ENCODE measurements at regions not wholly inside any gene's neighbourhood (a gene's known extent, or its start where the extent isn't known, plus 50 kb on each side); places are given as distances from the start of the nearest gene placed in this dataset.

GRCh38 chr11:134920851-134921608 lies 509.0 kb upstream of the B3GAT1 start (continued):
- TF ChIP-seq, protein P1, sequence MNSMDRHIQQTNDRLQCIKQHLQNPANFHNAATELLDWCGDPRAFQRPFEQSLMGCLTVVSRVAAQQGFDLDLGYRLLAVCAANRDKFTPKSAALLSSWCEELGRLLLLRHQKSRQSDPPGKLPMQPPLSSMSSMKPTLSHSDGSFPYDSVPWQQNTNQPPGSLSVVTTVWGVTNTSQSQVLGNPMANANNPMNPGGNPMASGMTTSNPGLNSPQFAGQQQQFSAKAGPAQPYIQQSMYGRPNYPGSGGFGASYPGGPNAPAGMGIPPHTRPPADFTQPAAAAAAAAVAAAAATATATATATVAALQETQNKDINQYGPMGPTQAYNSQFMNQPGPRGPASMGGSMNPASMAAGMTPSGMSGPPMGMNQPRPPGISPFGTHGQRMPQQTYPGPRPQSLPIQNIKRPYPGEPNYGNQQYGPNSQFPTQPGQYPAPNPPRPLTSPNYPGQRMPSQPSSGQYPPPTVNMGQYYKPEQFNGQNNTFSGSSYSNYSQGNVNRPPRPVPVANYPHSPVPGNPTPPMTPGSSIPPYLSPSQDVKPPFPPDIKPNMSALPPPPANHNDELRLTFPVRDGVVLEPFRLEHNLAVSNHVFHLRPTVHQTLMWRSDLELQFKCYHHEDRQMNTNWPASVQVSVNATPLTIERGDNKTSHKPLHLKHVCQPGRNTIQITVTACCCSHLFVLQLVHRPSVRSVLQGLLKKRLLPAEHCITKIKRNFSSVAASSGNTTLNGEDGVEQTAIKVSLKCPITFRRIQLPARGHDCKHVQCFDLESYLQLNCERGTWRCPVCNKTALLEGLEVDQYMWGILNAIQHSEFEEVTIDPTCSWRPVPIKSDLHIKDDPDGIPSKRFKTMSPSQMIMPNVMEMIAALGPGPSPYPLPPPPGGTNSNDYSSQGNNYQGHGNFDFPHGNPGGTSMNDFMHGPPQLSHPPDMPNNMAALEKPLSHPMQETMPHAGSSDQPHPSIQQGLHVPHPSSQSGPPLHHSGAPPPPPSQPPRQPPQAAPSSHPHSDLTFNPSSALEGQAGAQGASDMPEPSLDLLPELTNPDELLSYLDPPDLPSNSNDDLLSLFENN (IDR thresholded peaks at IDR 0.05; ENCODE audit: low read depth in 2 of 2, low read length in 2 of 2), result no peak
- no peak for TF ChIP-seq NEUROD1 (IDR thresholded peaks at IDR 0.05; ENCODE audit: borderline replicate concordance, low read depth, low read length, partially characterized antibody)
- no peak for TF ChIP-seq HCFC1 (IDR thresholded peaks at IDR 0.05; ENCODE audit: low read depth, low read length)

DNA sequence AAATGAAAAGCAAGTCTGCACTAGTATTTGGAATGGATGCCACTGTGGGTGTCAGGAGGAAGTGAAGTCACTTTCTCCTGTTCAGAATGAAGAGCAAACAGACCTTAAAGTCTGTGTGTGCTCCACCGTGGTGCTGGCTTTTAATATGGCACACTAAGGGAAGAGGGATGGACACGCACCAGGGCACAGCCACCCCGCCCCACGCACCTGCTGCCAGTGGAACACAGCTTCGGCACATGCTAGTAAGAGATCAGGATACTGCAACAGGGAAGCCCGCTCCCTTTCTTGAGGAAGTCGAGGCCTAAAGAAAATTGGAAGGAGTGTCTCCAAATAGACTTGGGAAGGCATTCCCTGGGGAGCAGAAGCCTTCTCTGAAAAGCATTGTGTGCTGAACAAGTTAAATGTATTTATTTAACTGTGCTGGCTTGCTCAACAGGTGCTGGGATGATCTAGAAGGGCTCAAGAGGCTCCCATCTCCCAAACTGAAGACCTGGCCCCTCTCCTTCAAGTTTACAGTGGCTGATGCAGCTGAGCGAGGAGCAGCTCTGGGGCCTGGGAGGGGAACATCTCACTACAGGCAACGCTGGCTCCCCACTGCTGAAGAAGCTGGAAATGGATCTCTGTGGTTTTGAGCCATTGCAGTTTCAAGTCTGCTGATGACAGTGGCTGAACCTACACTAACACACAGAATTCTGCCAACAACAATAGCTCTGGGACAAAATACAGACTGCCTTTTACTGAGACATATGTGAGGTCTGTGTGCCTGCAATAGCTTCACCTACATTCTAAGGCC lies 504.6 kb upstream of the B3GAT1 start:
- FAIRE-seq, result no peak
- no peak for TF ChIP-seq ATF7 (IDR thresholded peaks at IDR 0.05)
- no peak for TF ChIP-seq SLC30A9 (CRISPR knock-in tag; IDR thresholded peaks at IDR 0.05)
- TF ChIP-seq PHF20 (IDR thresholded peaks at IDR 0.05; ENCODE audit: partially characterized antibody), result no peak
- no peak for TF ChIP-seq HEY1 (CRISPR knock-in tag; IDR thresholded peaks at IDR 0.05; ENCODE audit: borderline replicate concordance)
- TF ChIP-seq STAG1 (CRISPR knock-in tag; IDR thresholded peaks at IDR 0.05; ENCODE audit: borderline replicate concordance), result no peak
- TF ChIP-seq ZC3H11A (IDR thresholded peaks at IDR 0.05; ENCODE audit: low read depth, low read length), result no peak
- TF ChIP-seq ZNF644 (tag; IDR thresholded peaks at IDR 0.05; ENCODE audit: low read depth), result no peak
- TF ChIP-seq FOXA1 (IDR thresholded peaks at IDR 0.05; ENCODE audit: borderline replicate concordance), result no peak
- no peak for TF ChIP-seq LEF1 (IDR thresholded peaks at IDR 0.05)
- TF ChIP-seq, protein P2, sequence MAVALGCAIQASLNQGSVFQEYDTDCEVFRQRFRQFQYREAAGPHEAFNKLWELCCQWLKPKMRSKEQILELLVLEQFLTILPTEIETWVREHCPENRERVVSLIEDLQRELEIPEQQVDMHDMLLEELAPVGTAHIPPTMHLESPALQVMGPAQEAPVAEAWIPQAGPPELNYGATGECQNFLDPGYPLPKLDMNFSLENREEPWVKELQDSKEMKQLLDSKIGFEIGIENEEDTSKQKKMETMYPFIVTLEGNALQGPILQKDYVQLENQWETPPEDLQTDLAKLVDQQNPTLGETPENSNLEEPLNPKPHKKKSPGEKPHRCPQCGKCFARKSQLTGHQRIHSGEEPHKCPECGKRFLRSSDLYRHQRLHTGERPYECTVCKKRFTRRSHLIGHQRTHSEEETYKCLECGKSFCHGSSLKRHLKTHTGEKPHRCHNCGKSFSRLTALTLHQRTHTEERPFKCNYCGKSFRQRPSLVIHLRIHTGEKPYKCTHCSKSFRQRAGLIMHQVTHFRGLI (CRISPR knock-in tag; IDR thresholded peaks at IDR 0.05), result no peak
- TF ChIP-seq MYBL2 (IDR thresholded peaks at IDR 0.05; ENCODE audit: low read depth), result no peak
- TF ChIP-seq MYBL2 (CRISPR knock-in tag; IDR thresholded peaks at IDR 0.05; ENCODE audit: borderline replicate concordance), result no peak
- no peak for TF ChIP-seq SMARCB1 (IDR thresholded peaks at IDR 0.05; ENCODE audit: insufficient read length, low read depth)

More for the DNA sequence above, 504.6 kb upstream of the B3GAT1 start:
- ATAC-seq (no peak), DNase-seq (ENCODE audit: extremely low read depth in 1 of 4, low spot score in 3 of 4) (no peak)
- H3K4me3 ChIP-seq, result no peak overlapping the region
- CTCF ChIA-PET (ENCODE audit: low intra/inter-chr PET ratio), result no interaction called here
- POLR2A ChIA-PET, result no interaction called here
- no peak overlapping the region for H3K9ac ChIP-seq (ENCODE audit: insufficient read depth in 1 of 2, low read depth in 2 of 2, low read length in 2 of 2)
- H3K9me3 ChIP-seq (replicated peaks; ENCODE audit: control insufficient read depth, insufficient read depth, low read depth, low read length), result no peaks in the 10 kb centered on the region
- no peaks in the 10 kb centered on the region for H3K36me3 ChIP-seq (ENCODE audit: control insufficient read depth, insufficient read depth, low read length)
- H3K4me1 ChIP-seq (replicated peaks in 1 of 2; ENCODE audit: control insufficient read depth in 2 of 2, insufficient read depth in 2 of 2, low read length in 2 of 2), result no peaks in the 10 kb centered on the region
- no peaks in the 10 kb centered on the region for H4K20me1 ChIP-seq (replicated peaks; ENCODE audit: control insufficient read depth, insufficient read depth, low read length)
- no peak overlapping the region for H2AFZ ChIP-seq (ENCODE audit: low read depth, low read length)
- H3K27ac ChIP-seq (ENCODE audit: extremely low read depth, low read depth, low read length), result no peak overlapping the region
- WGBS (ENCODE audit: insufficient coverage, low coverage, missing lambda C conversion rate), result 0% methylated on average over 8 of the region's 9 CpGs
- BruUV-seq (replicated peaks), result no TSS peak
- peaks cover 0 to 16% of the 10 kb centered on the region in 2 experiments; a peak in 1 of 5 replicates for H3K27me3 ChIP-seq (ENCODE audit: control insufficient read depth in 2 of 2, insufficient read depth in 2 of 2, low read length in 2 of 2)
- intact Hi-C loops (cut with micrococcal nuclease) (no loop called here), in situ Hi-C loops (cut with MboI) (no loop called here)
- no peaks in the 10 kb centered on the region for H3K79me2 ChIP-seq (ENCODE audit: control insufficient read depth, insufficient read depth, low read length)
- no peaks in the 10 kb centered on the region for H3K9me1 ChIP-seq (ENCODE audit: control insufficient read depth, insufficient read depth, low read length)
- H3K4me2 ChIP-seq (ENCODE audit: insufficient read depth, low read length), result no peak overlapping the region
